ENCODE measurements at regions not wholly inside any gene's neighbourhood (a gene's known extent, or its start where the extent isn't known, plus 50 kb on each side); places are given as distances from the start of the nearest gene placed in this dataset.
"Not testable (repeated sequence)": the region's sequence is repeated elsewhere in the genome, so short reads cannot be mapped to it uniquely, and the experiment has no call there.

DNA sequence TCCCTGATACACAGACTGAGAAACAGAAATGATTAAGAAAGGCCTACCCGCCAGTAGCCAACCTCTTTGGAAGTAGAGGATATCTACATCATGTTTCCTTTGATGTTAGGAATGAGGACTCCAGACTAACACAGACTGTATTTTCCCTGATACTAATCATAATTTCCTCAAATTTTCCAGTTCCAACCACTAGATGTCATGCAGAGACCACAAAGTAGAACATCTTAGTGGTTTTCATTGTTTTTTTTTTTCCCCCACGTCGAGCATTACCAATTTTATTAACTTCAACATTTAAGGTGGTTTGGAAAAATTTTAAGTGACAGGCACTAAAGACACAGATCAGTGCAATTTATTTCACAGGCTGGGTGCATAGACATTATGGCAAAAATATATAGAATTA lies 303.6 kb downstream of the ANKRD30BL start:
- TF ChIP-seq, protein P1, sequence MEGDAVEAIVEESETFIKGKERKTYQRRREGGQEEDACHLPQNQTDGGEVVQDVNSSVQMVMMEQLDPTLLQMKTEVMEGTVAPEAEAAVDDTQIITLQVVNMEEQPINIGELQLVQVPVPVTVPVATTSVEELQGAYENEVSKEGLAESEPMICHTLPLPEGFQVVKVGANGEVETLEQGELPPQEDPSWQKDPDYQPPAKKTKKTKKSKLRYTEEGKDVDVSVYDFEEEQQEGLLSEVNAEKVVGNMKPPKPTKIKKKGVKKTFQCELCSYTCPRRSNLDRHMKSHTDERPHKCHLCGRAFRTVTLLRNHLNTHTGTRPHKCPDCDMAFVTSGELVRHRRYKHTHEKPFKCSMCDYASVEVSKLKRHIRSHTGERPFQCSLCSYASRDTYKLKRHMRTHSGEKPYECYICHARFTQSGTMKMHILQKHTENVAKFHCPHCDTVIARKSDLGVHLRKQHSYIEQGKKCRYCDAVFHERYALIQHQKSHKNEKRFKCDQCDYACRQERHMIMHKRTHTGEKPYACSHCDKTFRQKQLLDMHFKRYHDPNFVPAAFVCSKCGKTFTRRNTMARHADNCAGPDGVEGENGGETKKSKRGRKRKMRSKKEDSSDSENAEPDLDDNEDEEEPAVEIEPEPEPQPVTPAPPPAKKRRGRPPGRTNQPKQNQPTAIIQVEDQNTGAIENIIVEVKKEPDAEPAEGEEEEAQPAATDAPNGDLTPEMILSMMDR (IDR thresholded peaks at IDR 0.05): not testable (repeated sequence)
- TF ChIP-seq POLR2A (IDR thresholded peaks at IDR 0.05): not testable (repeated sequence)
